GM19099 (cell line): ENCODE measurements at regions not wholly inside any gene's neighbourhood (a gene's known extent, or its start where the extent isn't known, plus 50 kb on each side); places are given as distances from the start of the nearest gene placed in this dataset.

Source experiments
- POLR2A ChIP-seq: IDR thresholded peaks from 3 replicates; pipeline ENCODE4 v1.6.1; 2011; ENCODE audit warnings: low read depth; ENCODE audit not compliant: insufficient read length; ENCODE audit errors: extremely low read depth

DNA sequence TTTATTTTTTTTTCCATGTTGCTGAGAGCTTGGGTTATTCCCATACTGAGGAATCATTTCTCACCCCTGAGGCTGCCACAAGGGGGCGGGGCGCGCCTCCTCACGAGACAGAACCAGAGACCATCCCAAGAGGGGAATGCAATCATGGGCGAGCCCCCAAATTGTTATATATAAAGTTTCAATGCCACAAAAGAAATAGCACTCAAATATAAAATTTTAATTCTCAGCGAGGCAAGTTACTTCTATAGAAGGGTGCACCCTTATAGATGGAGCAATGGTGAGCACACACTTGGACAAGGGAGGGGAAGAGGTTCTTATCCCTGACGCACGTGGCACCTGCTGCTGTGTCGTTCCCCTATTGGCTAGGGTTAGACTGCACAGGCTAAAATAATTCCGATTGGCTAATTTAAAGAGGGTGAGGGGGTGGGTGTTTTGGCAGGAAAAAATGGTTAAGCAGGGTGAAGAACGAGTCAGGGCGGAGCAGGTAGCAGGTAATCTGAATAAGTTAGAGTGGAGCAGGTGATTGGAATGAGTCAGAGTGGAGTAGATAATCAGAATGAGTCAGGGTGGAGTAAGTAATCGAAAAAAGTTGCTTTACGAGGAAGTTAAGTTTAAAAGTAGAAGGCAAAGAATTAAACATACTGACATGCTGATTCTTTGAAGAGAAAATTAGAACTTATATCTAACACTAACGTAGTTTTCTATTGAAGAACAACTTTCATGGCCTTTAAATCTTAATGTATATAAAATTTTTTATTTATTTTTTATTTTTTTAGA is 177.5 kb downstream of the MTCL1 start:
- no peak for TF ChIP-seq POLR2A

DNA sequence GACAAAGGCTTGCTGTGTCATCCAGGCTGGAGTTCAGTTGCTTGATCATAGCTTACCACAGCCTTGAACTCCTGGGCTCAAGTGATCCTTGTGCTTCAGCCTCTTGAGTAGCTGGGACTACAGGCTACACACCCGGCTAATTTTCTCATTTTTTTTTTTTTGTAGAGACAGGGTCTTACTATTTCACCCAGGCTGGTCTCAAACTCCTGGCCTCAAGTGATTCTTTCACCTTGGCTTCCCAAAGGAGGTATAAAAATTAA is 178.0 kb downstream of the MTCL1 start:
- no peak for TF ChIP-seq POLR2A

DNA sequence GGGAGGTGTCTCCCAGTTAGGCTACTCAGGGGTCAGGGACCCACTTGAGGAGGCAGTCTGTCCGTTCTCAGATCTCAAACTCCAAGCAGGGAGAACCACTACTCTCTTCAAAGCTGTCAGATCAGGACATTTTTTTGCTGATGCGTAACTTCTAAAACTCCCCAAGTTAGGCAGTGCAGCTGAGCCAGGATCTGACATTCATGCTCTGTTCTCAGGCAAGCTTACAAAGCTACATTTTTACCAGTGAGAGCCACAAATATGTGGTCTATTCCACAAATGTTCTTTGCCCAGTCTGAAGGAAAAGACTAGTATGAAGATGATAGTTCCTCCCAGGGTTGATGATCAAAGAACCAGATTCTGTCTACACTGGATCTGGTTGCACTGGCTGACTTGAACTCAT is 184.1 kb downstream of the MTCL1 start:
- TF ChIP-seq POLR2A = no peak

DNA sequence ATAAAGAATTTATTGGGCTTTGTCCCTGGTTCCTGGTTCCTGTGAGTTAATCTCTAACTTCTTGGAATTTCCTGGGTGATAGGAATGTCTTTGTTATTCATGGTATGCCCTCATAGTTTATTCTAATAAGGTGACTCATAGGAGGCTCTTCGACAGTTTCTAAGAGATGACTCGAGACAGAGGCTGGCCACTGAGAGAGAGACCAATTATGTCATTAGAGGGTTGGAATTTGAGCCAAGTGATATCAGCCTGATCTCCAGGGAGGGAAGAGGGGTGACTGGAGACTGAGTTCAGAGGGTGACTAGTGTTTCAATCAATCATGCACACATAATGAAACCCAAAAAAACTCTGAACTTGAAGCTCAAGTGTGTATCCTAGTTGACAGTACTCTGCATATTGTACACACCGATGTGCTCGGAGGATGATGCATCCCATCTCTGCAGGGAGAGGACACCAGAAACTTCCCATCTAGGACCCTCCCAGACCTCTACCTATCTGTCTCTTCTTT is 185.7 kb downstream of the MTCL1 start:
- no peak for TF ChIP-seq POLR2A

DNA sequence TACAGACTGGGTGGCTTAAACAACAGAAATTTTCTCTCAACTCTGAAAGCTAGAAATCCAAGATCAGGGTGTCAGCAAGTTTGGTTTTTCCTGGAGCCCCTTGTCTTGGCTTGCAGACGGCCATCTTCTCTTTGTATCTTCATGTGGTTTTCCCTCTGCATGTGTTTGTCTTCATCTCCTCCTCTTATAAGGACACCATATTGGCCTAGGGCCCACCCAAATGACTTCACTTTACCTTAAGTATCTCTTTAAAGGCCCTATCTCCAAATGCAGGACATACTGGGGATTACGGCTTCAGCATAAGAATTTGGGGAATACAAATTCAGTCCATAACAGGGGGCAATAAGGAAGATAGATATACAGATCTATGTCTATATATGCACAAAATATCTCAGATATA is 187.9 kb downstream of the MTCL1 start:
- TF ChIP-seq POLR2A = no peak

DNA sequence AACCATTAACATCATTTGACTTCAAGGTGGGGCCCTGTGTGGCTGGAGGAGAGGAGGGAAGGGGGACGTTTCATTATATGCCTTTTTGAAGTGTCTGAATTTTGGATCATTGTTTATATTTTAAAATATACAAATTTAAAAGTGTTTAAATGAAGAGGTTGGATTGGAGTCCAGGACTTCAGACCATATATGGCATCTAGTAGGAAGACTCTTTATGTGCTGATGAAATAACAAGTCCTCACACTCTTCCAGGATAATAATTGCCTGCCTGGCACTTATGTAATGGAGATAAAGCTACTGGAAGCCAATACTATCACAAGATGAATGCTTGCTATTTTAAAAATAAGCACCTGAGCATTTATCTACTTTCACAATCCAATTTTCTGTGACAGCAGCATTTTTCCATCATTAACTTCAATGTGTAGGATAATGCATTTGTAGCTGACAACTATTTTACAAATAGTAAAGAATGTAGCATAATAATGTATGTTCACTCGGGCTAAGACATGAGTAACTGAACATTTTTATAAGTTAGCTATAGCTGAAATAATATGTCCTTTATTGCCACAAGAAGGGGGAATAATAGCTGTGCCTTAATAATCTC is 188.4 kb downstream of the MTCL1 start:
- TF ChIP-seq POLR2A = no peak

DNA sequence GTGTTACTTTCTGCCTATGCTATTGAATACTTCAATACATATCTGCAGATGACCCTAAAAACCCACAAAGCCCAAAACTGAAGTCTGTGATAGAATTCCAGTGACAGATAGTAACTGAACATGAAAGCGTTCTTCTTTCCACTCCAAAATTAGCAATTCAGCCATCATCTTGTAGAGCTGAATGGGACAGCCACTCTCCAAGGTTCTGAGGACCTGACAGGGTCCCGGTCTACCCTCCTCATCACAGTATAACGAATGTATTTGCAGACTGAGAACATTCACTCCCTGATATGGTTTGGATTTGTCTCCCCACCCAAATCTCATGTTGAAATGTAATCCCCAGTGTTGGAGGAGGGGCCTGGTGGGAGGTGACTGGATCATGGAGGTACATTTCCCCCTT is 189.5 kb downstream of the MTCL1 start:
- no peak for TF ChIP-seq POLR2A

DNA sequence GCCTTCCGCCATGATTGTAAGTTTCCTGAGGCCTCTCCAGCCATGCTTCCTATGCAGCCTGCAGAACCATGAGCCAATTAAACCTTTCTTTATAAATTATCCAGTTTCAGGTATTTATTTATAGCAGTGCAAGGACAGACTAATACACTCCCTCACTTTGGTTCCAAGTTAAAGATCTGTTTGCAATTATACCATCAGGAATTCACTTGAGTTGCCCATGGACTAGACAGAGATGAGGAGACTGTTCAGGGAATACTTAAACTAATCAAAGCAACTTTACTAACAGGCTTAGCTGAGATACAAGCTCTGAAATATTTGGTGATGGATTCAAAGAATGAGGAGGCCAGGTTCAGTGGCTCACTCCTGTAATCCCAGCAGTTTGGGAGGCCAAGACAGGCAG is 190.0 kb downstream of the MTCL1 start:
- TF ChIP-seq POLR2A = no peak

DNA sequence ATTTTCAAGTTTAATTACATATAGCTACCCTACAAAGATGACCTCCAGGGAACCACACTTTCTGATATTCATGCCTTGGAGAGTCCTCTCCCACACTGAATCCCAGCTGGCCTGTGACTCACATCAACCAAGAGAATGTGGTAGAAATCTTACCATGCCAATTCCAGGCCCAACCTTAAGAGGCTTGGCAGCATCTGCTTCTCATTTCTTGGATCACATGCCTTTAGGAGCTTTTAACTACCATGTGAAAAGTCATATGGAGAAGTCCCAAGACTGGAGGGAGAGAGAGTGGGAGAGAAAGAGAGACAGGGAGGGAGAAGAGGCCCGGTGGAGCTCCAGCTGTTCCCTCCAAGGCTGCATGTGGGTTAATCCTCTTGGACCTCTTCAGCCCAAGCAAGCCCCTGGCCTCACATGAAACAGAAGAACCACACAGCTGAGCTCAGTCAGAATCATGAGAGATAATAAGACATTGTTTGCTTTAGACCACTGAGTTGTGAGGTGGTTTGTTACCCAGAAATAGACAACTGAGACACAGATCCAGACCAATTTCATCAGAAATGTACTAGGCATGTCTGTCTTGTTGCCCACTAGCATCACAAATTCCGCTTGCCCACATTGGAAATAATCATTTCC is 190.7 kb downstream of the MTCL1 start:
- TF ChIP-seq POLR2A = no peak

DNA sequence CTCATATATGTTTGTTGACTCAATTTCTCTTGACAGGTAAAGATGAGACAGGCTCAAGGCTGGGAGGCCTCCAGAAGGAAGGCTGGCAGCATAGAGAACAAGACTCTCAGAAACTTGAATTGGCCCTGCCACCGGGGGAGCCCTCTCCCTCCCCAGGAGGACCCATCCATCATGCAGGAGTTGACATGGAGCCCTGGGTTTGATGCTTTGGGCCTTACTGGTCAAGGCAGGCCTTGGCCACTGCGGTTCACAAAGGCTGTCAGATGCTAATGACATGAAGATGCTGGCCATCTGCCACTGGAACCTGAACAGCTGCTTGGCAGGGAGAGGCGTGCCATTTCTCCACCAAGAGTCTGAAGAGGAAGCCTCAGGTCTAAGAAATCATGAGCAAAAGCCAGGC is 193.6 kb downstream of the MTCL1 start:
- no peak for TF ChIP-seq POLR2A

DNA sequence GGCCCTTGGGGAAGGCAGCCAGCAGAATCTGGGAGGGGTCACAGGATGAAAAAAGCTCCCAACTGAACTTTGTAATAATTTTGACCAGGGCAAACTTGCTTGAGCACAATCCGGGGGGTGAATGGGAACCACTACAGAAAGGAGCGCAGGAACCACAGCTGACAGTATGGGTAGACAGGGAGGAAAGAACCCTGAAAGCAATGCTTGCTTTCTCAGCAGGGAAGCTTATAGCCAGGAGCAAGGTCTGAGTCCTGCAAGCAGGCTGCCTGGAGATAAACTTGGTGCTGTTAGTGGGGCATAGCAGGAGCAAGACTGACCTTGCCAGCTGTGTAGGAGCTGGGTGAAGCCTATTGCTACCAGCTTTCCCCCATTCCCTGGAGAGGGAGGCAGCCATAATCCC is 195.2 kb downstream of the MTCL1 start:
- no peak for TF ChIP-seq POLR2A

DNA sequence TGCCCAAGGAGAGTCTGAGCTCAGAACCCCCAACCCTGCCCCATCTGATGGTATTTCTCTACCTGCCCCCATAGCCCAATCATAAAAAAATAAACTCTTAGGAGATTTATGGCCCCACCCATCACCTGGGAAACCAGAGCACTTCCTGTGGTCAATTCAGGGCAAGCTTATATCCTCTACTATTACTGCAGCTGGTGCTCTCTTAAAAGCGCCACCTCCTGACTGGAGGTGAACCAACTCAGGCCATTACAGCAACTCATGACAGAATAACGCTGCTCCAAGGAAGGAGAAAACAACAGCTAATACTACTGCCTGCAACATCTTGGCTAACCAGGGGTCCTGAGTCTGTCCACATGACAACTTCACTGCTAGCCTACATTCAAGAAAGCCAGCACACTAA is 195.7 kb downstream of the MTCL1 start:
- no peak for TF ChIP-seq POLR2A

DNA sequence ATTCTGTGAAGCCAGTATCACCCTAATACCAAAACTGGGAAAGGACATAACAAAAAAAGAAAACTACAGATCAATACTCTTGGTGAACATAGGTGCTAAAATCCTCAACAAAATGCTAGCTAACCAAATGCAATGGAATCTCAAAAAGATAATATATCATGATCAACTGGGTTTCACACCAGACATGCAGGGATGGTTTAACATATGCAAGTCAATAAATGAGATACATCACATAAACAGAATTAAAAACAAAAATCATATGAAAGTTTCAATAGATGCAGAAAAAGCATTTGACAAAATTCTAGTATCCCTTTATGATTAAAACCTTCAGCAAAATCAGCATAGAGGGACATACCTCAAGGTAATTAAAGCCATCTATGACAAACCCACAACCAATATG is 198.2 kb upstream of the NDUFV2 start:
- no peak for TF ChIP-seq POLR2A

DNA sequence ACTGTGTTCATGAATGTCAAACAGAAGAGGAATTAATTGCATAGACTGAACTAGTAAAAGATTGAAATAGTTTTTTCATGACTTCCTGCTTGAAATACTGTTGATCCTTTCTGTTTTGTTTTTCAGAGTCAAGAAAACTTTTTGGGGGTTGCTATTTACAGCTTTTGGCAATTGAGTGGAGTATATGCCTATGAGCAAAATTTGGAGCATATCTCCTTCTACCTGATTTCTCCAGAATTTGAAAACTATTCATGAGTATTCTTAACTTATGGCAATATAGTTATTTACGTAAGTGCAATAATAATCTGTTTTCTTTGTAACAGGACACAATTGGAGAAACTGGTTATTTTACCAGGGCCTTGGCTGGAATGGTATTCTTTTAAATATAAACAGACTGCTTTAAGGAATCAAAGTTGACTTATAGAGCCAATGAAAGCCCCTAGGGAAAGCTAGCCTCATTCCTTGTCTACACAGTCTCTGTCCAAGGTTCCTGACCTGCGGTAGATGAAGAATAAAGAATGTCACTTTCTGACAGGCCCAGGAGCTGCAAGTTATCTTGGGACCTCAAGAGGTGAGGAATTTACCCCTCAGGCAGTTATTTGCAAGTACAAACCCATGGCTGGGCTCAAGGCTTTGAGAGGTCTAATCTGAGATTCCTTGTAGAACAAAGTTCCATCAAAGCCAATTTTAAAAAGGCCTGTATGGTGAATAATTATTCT is 193.5 kb upstream of the NDUFV2 start:
- TF ChIP-seq POLR2A = no peak

DNA sequence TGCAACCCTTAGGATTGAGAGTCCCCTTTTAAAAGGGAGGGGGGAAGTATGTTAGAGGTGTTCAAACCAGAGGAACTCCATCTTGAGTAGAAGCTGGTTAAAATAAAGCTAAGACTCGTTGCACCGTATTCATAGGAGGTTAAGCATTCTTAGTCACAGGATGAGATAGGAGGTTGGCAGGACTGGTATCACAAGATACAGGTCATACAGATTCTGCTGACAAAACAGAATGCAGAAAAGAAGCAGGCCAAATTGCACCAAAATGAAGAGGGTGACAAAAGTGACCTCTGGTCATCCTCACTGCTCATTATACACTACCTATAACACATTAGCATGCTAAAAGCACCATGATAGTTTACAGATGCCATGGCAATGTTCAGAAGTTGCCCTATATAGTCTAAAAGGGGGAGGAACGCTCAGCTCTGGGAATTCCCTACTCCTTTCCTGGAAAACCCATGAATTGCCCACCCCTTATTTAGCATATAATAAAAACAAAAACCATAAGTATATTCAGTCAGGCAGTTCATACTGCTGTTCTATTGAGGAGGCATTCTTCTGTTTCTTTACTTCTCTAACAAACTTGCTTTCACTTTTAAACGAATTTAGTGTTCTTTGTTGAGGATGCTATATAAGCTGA is 192.2 kb upstream of the NDUFV2 start:
- TF ChIP-seq POLR2A = no peak

DNA sequence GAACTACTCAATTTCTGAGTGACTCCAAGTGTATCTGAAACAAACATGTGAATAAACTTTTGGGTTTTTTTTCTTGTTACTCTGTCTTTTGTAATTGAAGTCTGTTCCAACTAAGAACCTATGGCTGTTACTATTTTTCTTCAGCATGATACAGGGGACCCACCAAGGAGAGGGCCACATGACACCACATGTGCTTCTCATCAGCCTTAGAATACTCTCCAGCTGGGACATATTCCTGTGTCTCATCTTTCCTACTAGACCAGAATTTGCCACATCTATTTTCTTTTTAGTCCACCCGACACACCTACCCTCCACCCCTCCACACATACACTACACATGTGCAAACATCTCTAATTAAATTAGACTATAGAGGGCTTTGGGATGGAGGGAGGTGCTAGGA is 191.7 kb upstream of the NDUFV2 start:
- TF ChIP-seq POLR2A = no peak
